HG03439 (cell line): ENCODE measurements at regions not wholly inside any gene's neighbourhood (a gene's known extent, or its start where the extent isn't known, plus 50 kb on each side); places are given as distances from the start of the nearest gene placed in this dataset.

ENCODE experiments used
- ATAC-seq: cut with Tn5 transposase; IDR thresholded peaks from one replicate; pipeline ENCODE4 v1.9.1; 2021; ENCODE audit warnings: mild to moderate bottlenecking, moderate library complexity; ENCODE audit not compliant: unreplicated experiment

DNA sequence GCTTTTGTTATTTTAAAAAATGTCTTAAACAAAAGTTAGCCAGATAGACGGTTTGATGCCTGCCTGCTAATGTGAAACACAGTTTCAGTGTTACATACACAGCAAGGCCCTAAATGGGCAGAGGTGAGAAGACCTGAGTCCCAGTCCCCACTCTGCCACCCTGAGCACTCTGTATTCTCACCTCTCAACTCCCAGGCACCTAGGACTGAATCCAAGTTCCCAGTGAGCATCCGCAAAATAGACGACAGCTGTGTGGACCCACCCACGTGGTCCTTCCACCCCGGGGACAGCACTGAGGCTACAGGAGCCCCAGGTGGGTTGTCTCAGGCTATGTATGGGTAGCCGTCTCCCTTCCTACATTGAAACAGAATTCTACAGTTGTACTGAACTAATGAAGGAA is 111.5 kb downstream of the RPL27A start:
- no peak for ATAC-seq

DNA sequence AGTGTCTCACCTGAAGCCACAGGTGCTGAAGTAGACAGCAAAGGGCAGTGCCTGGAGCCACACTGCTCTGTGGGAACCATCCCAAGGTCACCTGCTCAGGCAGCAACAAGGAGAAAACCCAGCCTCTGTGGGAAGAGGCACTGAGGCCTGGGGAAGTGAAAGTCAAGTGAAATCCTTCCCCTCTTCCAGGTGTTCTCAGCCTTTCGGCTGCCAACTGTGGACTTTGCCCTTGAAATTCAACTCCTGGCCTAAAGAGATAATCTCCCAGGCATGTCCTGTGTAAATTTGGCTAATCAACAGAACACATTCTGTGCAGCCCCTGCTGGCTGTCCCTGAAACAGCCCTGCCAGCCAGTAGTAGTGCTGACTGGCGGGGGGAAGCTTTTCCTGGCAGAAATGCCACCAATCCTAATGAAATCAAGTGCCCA is 112.1 kb downstream of the RPL27A start:
- no peak for ATAC-seq

DNA sequence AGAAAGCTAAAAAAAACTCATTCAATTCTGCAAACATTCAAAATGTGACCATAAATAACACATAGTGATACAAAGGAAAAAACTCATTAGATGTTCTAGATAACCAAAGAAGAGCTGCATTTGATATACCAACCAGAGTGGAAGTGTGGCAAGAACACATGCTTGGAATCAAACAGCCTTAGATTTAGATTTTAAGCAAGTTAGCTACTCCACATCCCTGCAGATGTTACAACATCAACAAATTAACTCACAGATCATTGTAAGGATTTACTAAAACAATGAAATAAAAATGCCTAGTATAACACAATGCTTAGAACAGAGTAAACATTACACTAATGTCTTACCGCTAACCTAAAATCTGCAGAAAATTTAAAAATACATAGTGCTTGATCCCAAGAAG is 114.0 kb upstream of the AKIP1 start:
- no peak for ATAC-seq

DNA sequence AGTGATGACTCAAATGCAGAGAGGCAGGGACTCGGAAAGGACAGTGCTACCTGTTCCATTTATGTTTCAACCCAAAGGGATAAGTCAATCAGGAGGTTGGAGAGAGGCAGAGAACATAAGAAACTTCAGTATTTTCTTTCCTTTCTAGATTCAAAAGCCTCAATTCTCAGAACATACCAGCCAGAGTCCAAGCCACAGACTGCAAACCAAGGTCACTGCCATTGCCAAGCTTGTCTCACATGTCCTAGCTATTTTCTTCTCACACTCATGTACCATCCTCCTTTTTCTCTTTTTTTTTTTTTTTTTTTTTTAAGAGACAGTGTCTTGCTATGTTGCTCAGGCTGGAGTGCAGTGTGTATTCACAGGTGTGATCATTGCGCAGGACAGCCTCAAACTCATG is 111.7 kb upstream of the AKIP1 start:
- no peak for ATAC-seq

DNA sequence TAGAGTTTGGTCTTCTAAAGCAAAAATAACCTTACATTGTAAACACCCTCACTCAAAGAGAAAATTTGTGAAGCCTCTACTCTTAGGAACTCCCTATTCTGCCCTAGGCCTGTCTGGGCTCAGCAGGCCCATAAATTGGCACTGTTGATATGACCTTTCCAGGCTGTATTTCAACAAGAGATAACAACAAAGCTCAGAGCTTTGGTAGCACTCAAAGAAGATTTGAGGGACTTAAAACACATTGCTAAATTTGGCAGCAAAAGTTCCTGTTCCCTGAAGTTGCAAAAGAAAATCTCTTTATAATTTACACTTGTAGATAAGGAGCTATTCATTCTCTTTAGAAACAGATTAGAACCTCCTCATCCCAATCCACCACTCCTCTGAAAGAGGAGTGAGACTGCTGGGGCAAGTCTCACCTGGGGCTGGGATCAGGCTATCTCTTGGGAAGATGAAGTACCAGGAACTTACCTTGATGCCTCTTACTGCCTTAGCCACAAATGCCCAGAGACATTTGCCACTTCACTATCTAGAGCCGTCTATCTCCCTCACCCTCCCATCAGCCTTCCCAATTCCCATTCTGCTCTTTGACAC is 110.4 kb upstream of the AKIP1 start:
- ATAC-seq: no peak

DNA sequence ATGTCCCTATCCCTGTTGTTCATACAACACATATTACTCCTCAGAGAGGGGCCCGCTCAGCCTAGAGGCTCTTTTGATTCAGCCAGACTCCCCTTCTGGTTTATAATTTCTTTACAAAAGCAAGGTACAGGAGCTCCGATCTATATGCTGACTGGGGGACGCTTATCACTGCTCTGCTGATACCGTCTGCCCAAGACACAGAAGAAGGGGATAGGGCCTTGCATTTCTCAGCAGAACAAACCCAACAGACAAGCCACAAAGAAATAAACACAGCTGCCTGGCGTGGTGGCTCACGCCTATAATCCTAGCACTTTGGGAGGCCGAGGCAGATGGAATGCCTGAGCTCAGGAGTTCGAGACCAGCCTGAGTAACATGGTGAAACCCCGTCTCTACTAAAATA is 109.9 kb upstream of the AKIP1 start:
- ATAC-seq: no peak

DNA sequence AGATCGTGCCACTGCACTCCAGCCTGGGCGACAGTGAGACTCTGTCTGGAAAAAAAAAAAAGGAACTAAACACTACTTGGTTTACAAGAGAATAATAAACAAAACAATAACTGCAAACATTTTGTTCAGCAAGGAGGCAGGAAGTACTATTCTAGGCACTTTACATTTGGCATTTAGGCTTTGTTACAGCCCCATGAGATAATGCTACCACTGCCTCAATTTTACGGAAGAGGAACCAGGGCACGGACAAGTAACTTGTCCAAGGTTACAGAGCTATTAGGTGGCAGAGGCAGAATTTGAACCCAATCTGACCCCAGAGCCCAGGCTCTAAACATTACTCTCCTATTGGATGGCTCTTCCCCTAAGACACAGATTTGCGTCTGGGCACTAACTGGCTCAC is 108.7 kb upstream of the AKIP1 start:
- no peak for ATAC-seq

DNA sequence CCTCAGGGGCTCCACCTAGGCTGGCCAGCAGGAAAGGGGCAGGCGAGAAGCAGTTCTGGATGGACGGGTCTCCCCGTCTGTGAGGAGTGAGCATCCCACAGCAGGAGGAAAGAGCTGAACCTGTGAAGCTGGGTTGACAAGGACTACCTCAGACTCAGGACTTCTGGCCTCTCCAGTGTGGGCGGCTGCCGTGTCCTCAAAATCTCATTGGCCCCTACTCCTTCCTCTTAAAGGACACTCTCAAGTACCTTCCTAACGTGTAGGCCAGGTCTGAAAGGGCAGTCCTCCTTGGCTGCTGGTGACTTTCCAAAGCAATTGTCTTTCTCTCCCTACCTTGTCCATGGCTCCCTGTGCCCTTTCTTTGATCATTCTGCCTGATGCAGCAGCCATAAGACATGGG is 107.0 kb upstream of the AKIP1 start:
- no peak for ATAC-seq

DNA sequence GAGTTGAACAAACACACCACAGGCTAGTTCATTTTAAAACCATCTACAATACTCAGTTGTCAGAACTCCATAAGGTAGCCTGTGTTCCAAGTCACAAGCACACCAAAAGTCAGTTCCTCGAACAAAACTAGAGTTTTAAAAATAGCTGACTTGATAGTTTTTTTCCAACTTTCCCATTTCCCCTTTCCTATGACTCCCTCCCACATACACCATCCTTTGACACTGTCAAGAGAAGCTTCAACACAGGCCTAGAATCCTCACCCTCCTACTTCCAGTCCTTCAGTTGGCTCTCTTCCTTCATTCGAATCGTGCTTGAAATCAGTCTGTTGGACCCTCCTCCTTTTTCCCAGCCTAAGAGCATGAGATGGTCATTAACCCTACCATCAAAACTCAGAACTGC is 105.7 kb upstream of the AKIP1 start:
- no peak for ATAC-seq

DNA sequence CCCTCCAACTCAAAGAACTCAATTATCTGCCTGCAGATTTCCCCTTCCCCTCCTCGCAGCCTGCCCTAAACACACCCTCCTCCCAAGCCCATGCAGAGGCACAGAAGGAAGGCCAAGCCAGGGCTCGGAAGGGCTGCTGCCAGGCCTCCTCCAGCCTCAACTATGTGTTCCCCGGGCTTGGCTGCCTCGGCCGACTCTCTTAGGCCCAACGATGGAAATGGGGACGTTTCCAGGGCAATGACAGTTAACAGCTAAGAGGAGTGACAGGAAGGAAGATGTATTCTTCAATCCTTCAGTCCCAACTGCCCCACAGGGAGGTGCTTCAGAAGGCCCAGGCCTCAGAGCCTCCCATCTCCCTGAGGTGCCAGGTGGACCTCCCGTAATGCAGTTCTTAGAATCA is 104.0 kb upstream of the AKIP1 start:
- no peak for ATAC-seq

DNA sequence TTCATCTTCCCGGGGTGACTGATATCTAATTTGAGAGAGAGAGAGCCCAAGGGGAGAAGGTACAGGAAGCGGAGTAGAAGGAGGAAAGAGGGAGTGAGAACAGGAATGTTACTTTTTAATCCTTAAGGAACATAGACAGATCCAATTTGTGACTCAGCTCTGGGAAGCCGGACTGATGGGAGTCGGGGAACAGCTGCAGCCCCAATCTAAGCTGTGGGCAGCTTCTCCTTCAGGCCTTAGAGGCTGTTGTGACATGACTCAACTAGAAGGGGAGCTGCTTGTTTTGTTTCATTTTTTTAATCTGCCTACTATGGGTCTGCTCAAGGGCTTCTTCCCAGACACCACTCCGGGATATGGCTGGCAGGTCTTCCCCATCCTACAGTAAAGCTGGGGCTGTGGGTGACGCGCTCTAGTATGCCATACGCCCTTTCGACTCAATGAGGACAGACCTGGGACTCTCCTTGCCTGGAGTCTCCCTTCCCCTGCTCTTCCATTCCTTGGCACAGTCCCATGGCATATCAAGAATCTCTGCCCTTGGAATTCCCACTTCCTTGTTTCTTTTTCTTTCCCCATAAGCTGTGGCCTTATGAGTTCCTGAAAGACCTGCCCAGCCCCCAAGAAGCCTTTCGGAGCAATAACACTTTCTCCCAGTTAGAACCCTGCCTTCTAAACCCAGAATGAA is 103.3 kb upstream of the AKIP1 start:
- ATAC-seq: no peak

DNA sequence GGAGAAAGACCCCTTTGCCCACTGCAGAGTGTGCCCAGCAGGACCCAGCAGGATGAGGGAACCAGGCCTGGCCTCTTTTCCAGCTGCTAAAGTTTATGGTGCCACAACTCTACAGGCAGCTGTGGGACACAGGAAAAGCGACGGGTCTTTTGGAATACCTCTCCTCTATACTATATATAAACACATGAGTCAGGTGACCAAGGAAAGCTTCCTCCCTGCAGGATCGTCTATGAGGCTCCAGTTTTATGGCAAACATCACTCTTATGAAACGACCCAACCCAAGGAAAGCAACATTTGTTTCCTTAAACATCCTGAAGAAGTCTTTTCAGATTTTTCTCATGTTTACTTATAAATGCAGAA is 102.8 kb upstream of the AKIP1 start:
- no peak for ATAC-seq

DNA sequence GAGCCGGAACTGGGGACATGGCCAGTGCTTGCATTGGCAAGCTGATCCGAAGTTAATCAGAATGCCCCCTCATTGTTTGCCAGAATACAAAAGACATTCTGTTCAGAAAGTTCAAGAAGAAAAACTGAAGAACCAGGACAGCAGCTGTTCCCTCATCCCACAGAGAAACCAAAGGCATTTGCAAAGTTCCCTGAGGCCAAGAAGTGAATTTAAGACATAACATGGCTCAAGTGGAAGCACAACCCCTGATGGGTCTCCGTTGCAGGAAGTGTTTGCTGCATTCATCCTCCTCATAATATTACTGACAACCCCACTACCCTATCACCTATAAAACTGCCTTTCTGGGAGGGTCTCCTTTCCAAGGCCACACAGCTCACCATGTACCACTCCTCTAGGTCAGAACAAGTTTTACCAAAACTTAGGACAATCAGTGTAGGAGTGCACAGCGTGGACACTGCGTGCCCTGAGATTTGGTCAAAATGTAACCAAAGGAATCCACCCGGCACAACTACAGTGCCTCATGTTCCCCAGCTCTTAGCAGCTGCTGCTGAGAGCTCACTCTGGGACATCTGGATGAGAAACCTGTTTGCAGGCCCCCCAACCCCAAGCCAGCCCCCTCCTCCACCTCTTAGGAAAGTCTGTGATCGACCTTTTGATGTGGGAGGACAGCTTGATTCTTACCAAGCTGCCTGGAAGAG is 101.6 kb upstream of the AKIP1 start:
- ATAC-seq: no peak

DNA sequence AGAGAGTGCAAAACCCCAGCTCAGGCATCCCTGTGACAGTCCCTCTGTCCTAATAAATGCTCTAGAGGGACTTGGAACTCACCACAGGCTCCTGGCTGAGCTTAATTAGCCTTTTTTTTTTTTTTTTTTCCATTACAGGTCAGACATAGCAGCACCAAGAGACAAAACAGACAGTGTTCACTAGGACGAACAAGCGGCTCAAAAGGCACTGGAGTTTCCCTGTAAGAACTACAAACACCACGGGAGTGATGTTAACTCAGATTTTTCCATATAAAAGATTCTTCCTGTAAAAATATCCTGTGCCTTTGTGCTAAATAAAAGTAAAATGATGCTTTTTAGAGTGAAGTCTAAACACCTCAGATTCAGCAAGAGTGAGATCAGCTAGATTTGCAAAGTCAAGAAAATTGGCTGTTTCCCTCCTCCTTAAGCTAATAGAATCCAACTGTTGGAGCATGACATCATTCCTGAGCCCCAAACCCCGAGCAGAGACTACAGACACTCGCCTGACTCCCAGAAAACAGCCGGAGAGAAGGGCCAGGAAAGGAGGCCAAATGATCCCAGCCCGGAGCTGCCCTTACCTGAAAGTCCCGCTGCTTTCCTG is 101.0 kb upstream of the AKIP1 start:
- ATAC-seq: no peak

DNA sequence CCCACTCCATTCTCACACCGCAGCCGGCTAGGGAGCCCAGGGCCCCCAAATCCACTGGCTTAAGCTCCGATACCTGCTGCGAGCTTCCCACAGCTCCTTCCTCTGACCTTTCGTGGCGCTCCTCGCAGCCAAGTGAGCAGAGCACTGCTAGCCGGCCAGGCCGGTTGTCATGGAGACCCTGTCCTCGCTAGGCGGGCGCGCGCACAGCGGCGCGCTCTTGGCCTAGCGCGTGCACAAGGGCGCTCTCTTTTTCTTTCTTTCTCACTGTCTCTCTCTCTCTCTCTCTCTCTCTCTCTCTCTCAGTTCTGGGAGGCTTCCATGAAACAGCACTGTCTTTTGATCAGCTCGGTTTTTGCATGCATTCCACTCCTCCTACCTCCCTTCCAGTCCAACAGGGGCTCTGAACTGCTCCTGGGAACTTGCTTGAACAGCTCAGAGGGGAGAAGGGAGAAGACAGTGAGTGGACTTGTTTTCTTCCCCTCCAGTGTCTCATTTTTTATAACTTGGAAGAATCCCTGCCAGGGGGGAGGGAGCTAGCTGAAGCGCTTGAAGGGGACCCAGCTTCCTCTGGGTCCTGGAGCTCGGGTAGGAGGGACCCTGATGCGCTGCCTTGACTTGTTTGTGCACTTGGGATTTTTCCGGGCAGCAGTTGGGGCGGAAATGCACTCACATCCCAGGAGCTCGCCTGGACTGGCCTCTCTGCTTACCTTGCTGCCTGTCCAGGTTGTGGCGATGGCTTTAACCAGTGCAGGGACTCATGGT is 100.3 kb upstream of the AKIP1 start:
- no peak for ATAC-seq

DNA sequence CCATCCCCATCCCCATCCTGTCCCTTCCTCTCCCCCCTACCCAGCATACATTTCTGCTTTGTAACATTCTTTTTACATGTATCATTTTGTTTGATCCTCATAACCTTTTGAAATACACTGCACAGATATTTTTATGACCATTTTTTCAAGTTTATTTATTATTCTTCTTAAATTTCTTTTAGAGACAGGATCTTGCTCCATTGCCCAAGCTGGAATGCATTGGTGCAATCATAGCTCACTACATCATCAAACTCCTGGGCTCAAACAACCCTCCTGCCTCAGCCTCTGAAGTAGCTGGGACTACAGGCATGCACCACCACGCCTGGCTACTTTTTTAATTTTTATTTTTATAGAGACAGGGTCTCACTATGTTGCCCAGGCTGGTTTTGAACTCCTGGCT is 99.4 kb upstream of the AKIP1 start:
- no peak for ATAC-seq

DNA sequence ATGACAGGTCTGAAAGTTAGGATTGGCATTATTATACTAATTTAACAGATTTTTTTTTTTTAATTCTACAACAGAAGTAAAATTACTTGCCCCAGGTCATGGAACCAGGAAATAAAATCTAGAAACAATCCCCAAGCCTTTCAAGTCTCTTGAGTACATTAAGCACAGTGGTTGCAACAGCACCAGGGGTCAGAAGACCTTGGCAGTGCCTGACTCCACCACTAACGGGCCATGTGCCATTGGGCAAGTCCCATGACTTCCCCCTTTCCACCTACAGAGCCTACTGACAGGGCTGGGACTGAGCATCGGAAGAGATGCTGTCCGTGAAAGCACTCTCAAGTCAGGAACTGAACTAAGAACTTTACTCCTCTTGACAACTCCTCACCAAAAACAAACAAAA is 98.6 kb upstream of the AKIP1 start:
- ATAC-seq: no peak

DNA sequence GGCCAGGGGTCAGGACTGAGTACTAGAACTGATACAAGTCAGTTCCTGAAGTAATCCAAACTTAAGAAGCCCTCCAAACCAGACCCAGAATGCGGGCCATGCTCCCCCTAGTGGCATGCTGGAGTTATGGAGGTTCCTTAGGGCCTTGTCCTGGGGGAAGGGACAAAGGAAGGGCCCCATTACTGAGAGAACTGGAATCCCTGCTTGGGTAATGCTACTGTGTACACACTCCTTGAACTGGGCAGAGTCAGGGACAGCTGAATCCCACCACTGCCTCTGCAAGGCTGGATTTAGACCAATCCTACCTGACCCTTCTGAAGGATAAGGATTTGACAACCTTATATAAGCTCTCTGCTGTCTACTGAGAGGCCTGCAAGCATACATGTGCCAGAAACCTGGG is 97.3 kb upstream of the AKIP1 start:
- peak; percentile 48 for ATAC-seq

DNA sequence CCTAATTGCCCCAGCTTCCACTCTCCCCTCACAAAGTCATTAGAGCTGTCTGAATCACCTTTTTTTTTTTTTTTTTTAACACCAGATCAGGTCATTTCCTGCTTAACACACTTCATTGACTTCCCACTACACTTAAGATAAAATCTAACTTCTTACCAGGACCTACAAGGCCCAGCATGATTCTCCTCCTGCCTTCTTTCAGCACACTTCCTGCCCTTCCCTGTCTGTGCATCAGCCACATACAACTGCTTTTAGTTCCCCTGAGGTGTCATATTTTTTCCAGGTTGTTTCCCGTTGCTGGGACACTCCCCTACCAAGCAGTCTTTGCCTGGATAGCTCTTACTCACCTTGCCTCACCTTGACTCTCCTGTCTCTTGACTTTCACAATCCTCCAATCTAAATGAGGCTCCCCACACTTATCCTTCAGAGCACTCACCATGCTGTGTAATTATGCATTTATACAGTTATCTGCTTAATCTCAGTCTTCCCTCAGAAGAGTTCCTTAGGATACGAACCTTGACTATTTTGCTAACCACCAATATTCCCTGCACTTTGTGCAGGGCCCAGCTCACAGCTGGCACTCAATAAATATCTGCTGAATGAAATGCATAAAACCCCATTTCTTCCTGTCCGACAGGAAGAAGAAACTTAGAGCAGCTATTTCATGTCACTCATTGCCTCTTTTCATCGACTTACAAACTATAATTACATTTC is 96.6 kb upstream of the AKIP1 start:
- no peak for ATAC-seq

DNA sequence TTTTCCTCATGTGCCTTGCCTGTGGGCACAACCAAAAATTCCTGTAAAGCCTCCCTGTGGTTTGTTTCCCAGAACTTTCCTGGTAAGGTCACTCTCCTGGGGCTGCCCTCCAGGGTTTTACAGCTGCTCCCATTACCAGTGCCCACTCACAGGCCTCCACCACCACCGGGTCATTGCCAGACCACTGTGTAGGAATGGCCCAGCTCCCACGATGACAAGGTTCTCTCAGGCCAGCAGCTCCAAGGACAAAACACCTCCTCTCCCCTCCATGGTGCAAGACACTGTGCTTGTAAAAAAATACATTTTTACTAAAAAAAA is 96.1 kb upstream of the AKIP1 start:
- no peak for ATAC-seq

DNA sequence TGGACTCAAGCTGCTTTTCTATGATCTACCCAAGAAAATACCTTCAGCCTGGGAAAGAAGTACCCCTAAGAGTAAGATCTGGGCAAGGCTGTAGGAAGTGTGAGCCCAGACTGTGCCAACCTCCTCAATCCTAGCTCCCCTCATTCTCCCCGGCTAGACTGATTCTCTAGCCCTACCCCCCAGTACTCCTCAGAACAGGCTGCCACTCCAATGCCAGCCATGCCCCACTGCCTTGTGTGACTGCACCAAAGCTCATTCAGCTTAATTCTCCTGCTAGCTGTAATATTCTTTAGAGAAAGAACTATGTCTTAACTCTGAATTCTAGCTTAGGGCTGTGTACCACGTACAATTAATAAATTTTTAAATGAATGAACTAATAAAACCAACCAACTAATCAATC is 92.6 kb upstream of the AKIP1 start:
- no peak for ATAC-seq
